OCI-M2 (cell line): ENCODE measurements at regions not wholly inside any gene's neighbourhood (a gene's known extent, or its start where the extent isn't known, plus 50 kb on each side); places are given as distances from the start of the nearest gene placed in this dataset.
"Not testable (repeated sequence)": the region's sequence is repeated elsewhere in the genome, so short reads cannot be mapped to it uniquely, and the experiment has no call there.

Experiments used
- DNase-seq: peaks from one replicate; lab custom pipeline; 2025; ENCODE audit not compliant: unreplicated experiment; lab: John Stamatoyannopoulos, UW

DNA sequence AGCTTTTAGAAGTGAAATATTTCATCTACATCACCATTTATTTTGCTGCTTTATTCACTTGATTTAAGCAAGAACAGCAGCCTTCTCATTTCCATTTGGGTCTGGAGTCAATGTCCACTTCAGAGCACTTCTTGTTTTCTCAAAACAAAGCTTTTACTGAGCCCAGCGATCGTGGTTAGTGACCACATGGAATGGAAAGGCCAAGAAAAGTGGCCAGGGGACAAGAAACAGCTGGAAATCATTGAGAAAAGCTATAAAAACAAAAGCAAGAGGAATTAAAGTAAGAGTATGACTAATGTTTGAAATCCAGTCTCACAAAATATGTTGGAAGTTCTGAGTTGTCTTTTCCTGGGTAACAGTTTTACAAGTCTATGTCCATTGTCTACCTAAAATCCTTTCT, 328.4 kb upstream of the INTU start:
- DNase-seq = no peak

DNA sequence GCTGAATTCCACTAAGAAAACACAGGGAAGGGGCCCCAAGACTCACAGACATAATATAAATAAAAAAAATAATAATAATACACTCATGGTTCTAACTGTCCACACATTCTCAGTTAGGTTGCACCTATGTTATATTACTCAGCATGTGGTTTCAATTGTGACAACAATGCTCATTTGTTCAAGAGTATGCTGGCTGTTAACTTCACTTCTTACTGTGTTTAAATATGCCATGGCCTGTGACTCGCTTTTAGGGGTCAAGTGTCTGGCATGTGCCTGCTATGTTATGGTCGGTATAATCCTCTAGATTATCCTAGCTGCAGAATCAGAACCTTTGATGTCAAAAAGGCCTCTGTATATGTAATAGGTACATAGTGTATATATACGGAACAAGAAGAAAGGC, 324.8 kb upstream of the INTU start:
- no peak for DNase-seq

DNA sequence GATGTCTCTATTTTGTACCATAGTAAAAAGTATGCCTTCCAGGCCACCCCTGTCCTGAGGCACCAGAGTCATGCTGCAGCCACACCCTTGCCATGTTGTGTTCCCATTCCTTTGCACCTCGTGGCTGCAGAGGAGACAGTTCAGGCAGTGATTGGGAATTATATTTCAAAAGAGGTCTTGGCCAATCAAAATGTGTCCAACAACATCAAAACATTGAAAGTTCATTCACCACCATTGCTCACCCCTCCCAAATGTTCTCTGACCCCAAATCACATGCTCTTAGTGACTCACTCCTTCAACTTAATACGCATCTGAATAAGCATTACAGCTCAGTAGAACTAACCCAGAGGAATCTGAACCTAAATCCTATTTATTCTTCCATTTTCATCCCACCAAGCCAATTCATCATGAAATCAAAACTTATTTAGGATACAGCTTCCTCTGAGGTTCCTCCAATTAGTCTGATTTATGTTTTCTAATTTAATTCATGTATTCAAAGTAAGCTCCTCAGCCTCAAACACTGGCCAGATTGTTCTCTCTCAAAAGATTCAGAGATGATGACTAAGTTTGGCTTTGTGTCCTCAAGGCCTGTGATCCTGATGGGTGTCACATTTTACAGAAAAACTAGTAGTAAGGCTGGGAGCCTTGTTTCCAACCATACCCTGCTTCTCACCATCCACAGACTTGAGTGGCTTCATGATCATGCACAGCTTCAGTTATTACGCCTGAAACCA, 323.2 kb upstream of the INTU start:
- no peak for DNase-seq

DNA sequence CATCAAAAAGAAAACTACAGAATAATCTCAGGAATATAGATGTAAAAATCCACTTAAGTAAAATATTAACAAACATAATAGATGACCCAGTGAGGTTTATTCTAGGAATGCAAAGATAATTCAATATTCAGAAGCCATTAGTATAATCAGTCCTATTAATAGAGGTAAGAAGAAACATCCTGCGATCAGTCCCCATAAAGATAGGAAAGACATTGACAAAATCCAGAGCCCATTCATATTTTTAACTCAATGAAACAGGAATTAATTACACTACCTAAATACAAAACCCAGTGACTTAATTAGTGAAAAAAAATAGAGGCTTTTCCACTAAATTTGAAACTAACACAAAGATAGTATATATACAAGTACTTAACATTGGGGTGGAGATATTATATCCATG, 321.4 kb upstream of the INTU start:
- DNase-seq = no peak

DNA sequence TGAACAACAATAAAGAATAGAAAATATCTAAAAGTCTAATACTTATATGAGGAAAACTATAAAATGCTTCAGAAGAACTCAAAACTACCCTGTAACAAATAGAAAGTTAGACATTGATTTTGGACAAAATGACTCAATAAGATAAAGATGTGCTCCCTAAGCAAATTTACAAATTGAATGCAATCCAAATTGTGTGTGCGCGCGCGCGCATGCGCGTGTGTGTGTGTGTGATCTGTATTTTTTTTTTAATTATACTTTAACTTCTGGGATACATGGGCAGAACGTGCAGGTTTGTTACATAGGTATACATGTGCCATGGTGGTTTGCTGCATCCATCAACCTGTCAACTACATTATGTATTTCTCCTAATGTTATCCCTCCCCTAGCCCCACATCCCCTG, 320.8 kb upstream of the INTU start:
- DNase-seq = no peak

DNA sequence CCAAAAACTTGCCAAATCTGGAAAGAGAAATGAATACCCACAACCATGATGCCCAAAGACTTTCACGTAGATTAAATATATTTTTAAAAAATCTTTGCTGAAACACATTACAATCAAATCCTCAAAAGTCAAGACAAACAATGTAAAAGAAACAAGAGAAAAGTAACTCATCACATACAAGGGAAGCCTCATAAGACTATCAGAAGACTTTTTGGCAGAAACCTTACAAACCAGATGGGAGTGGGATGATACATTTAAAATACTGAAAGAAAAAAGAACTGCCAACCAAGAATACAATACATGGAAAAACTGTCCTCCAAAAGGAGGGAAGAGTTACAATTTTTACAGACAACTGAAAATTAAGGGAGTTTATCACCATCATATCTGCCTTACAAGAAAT, 319.0 kb upstream of the INTU start:
- no peak for DNase-seq

DNA sequence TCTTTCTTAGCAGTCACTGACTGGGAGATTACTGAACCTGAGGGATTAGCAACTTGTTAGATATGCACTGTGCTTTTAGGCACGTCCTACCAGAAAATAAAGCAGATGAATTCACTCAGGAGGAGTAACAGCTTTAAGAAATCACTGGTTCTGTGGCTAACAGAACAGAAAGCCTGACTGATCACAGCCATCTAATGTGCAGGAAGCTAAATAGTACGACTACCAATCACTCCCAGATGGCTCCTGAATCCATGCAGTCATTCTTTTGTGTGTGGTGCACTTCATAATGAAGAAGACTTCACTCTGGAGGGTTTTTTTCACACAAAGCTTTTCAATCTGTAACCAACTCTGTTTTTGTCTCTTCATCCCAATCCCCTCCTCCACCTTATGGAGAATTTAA, 305.3 kb upstream of the INTU start:
- no peak for DNase-seq

DNA sequence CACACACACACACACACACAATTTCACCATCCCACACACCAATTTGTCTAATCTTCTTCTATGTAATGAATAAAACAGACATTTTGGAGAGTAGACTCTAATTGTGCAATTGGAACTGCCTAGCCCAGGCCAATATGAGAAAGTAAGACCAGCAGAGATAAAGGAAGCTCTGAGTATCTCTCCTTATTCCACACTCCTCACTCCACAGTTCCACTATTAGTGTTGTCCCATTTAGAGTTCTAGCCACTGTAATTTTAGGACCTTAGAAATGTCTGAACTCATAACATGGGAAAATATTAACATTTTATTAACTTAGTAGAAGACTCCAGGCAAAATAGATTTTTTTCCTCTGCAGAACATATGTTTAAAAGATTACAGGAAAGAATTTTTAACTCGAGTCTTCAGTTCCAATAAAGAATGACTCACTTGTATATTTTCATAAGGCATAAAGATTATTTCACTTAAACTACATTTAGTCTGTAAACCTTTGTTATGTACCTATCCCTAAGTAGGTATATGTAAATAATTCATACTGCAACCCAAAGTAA, 297.6 kb upstream of the INTU start:
- no peak for DNase-seq

DNA sequence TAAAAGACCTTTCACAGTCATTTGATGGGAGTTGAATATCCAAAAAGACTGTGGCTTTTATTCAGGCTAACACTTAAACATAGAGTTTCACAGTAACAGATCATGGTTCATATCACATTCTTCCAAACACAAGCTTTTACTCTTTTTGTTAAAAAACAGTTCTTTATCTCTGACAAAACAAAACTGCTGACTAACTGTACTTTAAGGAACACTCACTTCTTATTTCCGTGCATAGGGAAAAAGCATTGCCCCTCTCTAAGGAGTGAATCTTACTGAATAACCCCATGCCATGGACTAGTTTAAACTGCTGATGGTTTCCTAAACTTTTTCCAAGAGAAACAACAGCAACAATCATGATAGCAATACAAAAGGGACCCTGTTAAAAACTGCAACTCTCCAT, 297.0 kb upstream of the INTU start:
- DNase-seq = no peak

DNA sequence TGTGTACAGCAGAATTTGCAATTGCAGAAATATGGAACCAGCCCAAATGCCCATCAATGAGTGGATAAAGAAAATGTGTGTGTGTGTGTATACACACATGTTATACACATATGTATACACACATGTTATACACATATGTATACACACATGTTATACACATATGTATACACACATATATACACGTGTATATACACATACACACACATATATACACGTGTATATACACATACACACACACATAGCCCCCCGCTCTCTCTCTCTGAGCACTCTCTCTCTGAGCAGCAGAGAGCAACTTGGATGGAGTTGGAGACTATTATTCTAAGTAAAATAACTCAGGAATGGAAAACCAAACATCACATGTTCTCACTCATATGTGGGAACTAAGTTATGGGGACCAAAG, 289.6 kb upstream of the INTU start:
- not testable (repeated sequence) for DNase-seq

DNA sequence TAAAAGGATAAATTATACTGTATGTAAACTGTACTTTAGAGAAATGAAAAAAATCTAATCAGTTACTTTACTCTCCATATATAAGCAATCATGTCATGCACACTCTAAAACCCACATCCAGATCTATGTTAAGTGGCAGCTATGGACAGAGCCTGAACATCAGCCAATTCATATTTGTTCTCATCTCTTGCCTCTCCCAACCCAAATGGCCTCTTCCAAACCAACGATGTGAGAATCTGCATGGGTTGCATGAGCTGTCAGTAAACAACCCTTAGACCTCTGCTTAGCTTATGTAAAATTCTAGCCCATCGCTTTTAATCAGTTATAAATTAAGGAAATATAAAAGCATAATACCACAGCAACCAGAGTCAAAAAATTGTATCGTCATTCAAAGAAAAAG, 288.7 kb upstream of the INTU start:
- DNase-seq = no peak

DNA sequence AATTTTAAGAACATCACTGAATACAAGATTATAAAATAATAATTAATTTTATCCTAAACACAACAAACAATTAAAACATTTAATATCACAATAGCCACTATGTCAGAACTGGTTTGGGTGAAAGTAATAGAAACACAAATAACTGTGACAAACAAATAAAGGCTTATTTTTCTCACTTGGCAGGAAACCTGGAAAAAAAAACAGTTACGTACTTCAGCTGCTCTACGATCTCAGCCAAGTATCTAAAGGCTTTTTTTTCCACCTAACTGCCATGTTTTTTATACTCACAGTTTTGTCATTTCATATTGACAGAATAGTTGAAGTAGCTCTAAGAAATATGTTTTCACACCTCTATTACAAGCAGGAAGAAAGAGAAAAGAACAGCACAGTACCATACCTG, 284.8 kb upstream of the INTU start:
- DNase-seq = no peak

DNA sequence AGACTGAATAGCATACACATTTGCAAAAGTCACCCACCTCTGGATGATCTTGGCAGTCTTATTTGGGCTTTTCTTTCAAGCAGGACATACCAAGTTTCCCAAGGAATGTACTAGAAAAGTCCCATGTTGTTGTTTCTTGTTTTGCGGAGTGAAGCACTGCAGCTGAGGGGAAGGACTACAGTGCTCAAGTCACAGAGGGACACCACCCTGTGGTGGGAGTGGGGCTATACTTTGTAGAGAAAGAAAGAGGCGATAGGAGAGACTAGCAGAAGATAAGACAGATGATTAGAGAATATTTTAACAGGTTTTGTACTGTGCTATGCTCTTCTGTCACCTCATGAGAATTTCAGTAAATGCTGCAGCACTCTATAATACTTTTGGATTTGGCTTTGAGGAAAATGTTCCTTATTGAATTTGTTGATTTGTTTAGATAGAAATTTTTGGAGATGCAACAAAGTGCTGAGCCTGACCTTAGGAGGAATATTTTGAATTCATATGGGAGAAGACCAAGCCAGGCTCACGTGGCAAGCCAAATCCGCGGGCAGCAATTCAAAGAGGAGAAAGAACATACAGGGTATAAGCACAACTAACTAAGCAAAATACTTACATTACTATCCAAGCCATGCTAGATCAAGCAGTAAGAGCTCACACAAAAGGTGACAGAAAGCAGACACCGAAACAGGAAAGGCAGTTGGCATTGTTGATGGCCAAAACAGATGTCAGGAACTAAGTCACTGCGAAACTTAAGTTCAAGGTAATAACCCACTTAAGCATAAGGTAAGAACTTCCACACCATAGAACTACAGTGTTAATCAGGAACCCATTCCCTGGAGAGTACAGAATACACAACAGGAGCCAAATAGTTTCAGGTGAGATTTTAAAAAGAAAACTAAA, 280.3 kb upstream of the INTU start:
- no peak for DNase-seq

DNA sequence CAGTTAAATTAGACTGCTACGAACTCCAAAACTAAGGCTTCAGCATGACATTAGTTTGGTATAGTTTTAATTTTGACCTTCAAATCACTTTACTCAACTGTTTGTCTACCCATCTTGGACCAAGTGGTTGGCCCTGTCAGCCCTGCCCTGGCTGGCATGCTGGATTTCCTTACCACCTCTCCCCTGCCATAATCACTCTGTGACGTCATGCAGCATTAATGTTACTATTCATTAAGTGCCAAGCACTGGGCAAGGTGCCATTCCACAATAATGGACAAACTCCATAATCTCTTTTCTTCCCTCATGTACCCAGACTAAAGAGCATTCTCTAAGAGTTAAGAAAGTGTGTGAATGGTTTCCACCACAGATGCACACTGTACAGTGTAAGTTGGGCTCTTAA, 277.0 kb upstream of the INTU start:
- no peak for DNase-seq

DNA sequence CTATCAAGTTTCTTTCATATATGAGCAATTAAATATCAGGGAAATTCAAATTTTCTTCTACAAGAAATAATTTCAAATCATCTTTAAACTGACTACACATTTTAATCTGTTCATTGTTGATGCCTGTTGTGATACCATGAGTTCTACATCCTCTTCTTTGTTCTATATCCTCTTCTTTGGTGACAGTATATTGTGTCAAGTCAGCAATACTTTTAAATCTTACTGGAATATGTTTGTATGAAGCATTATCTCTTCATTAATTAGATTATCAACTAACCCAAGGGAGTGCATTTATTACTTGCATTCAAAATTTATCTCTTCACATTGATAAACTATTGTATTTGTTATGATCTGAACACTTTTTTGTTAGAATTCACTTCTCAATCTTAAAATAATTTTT, 275.0 kb upstream of the INTU start:
- no peak for DNase-seq

DNA sequence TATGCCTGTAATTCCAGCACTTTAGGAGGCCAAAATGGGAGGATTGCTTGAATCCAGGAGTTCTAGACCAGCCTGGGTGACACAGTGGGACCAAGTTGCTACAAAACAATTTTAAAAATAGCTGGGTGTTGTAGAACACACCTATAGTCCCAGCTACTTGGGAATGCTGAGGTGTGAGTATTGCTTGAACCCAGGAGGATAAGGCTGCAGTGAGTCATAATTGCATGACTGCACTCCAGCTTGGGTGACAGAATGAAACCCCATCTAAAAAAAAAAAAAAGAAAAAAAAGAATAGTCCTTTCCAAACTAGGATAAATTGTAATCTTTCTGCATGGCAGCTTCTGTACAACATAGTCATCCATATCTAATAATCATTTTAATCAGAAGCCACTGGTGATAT, 270.1 kb upstream of the INTU start:
- DNase-seq = no peak

DNA sequence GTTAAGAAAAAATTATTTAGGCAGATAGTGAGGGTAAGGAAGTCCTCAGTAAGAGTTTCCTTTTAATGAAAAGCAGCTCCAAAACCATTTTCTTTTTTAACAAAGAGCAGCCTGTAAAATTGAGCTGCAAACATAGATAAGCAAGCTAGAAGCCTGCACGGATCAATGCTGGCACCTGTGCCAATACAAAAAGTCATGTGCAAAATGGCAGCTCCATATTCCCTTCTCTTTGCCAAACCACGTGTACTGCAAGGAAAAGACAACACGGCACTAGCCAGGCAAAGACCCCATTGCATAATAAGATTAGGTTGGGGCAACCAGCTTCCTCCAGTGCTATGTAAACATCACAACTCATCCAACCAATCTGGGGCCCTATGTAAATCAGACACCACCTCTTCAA, 268.4 kb upstream of the INTU start:
- no peak for DNase-seq

DNA sequence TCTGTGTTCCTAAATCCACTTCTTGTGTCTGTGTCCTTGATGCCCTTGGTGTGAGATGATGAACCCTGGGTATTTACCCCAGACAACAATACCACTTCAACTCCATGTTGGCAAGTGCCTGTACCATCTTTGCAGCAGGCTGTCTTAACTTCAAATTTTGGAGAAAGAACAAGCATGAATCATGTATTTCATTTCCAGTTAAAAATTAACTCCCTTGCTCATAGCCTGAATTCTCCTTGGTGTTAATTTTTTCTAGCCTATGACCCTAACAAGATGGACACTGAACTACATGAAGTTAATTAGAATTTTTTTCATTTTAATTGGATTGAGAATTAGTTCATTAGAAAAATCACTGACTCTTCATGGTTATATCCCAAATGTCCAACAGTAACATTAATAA, 267.8 kb upstream of the INTU start:
- no peak for DNase-seq

DNA sequence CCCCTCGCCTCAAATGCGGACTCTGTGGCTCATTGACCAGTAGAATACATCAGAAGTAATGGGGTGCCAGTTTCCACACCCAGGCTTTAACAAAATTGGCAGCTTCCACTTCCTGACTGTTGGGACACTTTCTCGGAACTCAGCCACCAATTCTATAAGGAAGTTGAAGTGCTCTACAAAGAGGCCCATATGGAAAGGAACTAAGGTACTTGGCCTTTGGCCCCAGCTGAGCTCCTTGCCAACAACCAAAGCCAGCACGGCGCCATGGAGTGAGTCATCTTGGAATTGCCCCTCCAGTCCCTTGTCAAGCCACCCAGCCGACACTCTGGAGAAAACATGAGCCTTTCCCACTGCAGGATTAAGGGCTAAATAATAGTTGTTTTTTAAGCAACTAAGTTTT, 262.2 kb upstream of the INTU start:
- DNase-seq = no peak

DNA sequence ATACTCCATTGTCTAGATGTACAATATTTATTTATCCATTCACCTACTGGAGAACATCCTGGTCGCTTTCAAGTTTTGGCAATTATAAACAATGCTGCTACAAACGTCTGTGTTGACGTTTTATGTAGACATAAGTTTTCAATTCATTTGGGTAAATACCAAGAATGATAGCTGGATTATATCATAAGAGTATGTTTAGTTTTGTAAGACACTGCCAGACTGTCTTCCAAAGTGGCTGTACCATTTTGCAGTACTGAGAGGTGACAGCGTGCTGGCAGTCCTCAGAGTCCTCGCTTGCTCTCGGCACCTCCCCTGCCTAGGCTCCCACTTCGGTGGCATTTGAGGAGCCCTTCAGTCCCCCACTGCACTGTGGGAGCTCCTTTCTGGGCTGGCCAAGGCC, 253.3 kb upstream of the INTU start:
- no peak for DNase-seq

DNA sequence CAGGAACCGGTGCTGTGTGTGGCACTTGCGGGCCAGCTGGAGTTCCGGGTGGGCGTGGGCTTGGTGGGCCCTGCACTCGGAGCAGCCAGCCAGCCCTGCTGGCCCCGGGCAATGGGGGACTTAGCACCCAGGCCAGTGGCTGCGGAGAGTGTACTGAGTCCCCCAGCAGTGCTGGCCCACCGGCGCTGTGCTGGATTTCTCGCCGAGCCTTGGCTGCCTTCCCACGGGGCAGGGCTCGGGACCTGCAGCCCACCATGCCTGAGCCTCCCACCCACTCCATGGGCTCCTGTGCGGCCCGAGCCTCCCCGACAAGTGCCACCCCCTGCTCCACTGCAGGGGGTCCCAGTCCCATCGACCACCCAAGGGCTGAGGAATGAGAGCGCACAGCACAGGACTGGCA, 252.8 kb upstream of the INTU start:
- DNase-seq = not testable (repeated sequence)

DNA sequence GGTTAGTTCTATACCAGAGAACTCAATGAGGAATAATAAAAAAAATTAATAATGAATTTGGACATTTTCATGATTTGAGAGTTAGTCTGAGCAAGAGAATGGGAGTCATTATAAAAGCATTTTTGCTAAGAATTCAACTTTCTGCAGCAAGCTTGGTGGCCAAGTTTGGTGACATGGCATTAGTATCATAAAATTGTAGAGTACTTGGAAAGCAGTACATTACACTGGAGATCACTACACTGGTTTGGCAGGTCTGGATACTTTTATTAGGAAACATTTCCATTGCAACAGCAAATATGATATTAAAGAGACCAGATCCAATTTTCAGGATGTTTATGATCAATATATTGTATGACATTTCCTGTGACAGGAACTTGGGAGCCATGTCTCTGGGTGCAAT, 249.1 kb upstream of the INTU start:
- no peak for DNase-seq
